Dermis blood vessel endothelial cell (primary cell): ENCODE measurements at regions not wholly inside any gene's neighbourhood (a gene's known extent, or its start where the extent isn't known, plus 50 kb on each side); places are given as distances from the start of the nearest gene placed in this dataset.

Source experiments
- DNase-seq: peaks from one replicate; pipeline ENCODE4 v3.0.0; 2010

- DNase-seq, result no peak
Observed at GRCh38 chr14:85466678-85467077, 63.3 kb upstream of the FLRT2 start.

DNA sequence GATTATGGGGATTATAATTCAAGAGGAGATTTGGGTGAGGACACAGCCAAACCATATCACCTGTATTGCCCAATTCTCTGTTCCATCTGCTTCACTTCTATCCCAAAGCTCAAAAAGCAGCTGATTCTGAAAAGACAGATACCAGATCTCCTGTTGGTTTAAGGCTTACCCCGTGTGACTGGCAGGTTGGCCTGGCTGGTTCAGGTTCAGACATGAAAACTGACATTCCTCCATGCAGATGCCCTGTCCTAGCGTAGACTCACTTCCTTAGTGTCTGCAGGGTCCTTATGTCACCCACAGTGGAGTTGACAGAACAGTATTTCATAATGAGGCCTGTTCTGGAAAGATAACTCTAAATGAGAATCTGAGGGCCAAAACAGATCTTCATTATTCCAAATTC lies 61.1 kb upstream of the FLRT2 start:
- DNase-seq, result no peak

DNA sequence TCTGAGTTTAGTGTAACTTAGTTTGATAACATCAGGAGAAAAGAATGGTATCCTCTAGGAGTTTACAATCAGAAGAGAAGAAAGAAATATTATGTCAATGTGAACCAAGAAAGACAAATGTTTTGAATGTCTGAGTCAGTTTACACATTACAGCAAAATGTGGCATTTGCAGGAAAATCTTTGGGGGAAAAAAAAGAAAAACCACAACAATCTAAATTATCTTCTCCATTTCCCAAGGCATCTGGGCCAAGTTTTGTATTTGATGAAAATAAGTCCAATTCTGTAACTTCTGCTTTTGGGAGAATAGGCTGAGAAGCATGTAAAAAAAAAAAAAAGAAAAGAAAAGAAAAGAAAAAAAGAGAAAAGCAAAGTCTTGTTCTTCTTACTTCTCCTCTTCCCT lies 58.8 kb upstream of the FLRT2 start:
- DNase-seq, result peak; percentile 19

DNA sequence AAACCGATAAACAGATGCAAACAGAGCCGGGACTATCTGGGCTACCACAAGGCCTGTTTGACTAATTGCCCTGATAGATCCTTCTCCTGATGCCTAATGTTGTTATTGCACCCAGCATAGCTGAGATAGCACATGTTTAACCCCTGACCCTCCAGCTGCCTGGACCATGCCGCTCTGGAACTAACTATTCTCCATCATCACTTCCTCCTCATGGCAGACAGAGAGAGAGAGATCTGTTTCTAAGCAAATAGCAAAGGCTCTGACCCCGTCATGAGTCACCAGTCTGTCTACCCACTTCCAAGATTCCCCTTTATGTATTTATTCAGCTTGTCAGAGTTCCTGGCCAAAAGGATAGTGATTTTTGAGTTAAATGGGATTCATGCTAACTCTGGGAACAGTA lies 58.2 kb upstream of the FLRT2 start:
- peak; percentile 100 for DNase-seq

- DNase-seq, result no peak
Observed at GRCh38 chr14:85474431-85474830, 55.5 kb upstream of the FLRT2 start.

DNA sequence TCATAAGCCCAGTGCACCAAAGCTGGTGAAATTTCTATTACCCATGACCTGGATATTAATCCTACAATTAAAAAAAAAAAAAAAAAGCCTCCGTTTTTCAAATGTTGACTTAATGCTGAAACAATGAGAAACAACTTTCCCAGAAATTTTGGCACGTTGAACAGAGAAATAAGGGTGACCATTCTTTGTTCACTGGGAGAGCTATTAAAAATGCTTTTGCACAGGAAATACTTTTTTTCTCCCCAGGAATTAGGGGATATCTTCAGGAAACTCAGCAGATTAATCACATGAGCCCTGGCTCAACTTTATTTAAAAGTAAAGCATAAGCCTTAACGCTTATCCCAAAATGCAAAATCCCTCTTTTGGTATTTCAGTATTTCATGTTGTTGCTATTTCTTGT lies 54.8 kb upstream of the FLRT2 start:
- peak; percentile 94 for DNase-seq

- no peak for DNase-seq
Observed at GRCh38 chr14:85479306-85479705, 50.6 kb upstream of the FLRT2 start.

DNA sequence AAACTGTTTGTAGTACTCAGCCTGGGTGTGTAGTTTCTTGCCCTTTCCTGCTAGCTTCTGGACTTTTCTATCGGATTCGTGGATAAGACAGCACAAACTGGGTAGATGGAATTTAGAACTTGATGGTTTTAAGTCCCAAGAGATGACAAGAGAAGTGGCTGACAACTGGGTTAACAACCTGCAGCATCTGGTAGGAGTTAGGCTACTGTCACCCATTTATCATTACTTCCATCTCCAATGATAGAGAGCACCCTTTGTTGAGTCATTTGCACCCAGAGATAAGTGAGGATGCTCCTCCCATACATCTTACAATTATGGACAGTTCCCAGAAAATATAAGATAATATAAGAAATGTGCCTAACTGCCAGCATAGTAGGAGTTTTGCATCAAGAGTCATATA lies 50.2 kb upstream of the FLRT2 start:
- no peak for DNase-seq
